Activated CD4-positive, alpha-beta T cell treated with anti-CD3 and anti-CD28 coated beads, Interleukin-2, amount 10 ng/mL, durations not matched to agents 24 days and 14 days (primary cell): ENCODE measurements at regions not wholly inside any gene's neighbourhood (a gene's known extent, or its start where the extent isn't known, plus 50 kb on each side); places are given as distances from the start of the nearest gene placed in this dataset.
"Not testable (repeated sequence)": the region's sequence is repeated elsewhere in the genome, so short reads cannot be mapped to it uniquely, and the experiment has no call there.

ENCODE experiments used
- DNase-seq: peaks from one replicate; pipeline ENCODE4 v3.0.0; 2022
- H3K27ac Mint-ChIP-seq: one replicate; pipeline ENCODE4 v1.8.0; 2022; ENCODE audit warnings: mild to moderate bottlenecking, mixed read lengths
- H3K27me3 Mint-ChIP-seq: one replicate; pipeline ENCODE4 v1.8.0; 2022; ENCODE audit warnings: mixed read lengths
- H3K36me3 Mint-ChIP-seq: one replicate; pipeline ENCODE4 v1.8.0; 2022; ENCODE audit warnings: low read depth, mild to moderate bottlenecking, mixed read lengths
- H3K4me1 Mint-ChIP-seq: one replicate; pipeline ENCODE4 v1.8.0; 2021; ENCODE audit warnings: mixed read lengths
- H3K4me3 Mint-ChIP-seq: one replicate; pipeline ENCODE4 v1.8.0; 2022; ENCODE audit warnings: mild to moderate bottlenecking, moderate library complexity, mixed read lengths
- H3K9me3 Mint-ChIP-seq: one replicate; pipeline ENCODE4 v1.8.0; 2021; ENCODE audit warnings: mixed read lengths
- intact Hi-C: fragments of 100-400 bp; cut with micrococcal nuclease; formaldehyde crosslinking; loops from one replicate; pipeline ENCODE4 v1.15.1; 2023

DNA sequence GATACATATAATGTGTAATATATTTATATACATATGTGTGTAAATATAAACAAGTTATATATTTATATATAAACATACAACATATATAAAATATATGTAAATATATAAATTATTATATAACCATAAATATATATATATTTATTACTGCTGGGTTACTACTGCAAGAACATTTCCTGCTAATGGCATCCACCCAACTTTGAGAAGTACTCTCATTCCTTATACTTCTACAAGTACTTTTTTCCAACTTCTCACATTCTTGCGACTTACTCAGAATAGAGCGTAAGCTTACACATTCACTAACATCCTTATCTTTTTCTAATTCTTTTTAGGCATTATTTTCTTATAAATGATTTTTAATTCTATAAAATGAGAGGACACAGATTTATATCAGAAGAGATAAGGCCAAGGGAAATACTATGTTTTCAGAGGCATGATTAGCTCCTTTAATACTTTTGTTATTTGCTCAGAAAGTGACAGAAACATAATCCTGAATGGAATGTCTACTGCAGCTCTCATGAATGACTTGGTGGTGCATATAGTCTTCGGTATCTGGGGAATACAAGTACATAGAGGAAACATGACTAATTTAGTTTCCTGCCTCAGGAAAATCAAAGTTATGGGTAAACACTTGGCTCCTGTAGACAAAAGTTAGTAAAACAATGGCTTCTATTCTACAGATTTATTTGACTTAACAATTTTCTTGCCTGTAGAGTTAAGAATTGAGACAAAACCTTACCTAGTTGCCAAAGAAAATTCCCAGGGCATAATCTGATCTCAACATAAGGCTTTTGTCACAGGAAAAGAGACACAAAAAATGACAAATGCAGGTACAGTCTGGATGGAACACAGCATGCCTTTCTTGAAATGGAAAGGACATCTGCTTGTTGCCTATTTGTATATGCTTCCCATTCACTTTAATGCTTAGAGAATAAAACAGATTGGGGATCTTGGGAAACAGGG, 453.9 kb downstream of the SQOR start:
- Mint-ChIP-seq H3K36me3 (no peaks in the 10 kb centered on the region), H3K27me3 (no peaks in the 10 kb centered on the region), H3K4me1 (no peaks in the 10 kb centered on the region), H3K4me3 (no peak overlapping the region), H3K27ac (no peak overlapping the region), H3K9me3 (no peaks in the 10 kb centered on the region)
- no peak for DNase-seq
- intact Hi-C loops = no loop called here

DNA sequence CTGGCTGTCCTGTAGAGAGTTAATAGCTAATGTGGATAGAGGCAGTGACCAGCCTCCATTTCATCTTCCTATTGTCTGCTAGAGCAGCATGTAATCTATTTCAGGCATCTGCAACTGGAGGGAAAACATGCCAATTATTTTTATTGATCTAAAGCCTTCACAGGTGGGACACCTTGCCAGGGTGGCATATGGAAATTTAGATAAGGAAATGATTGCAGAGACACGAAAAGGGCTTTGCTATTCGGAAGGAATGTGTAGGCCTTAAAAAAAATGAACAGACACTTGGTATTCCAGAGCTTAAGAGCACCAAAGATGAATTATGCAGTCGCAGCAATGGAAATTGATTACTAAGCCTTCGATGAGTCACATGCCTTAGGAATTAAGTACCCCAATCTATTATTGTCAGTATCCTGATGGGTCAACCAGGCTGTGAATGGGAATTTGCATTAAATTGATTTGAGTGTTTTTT, 454.7 kb downstream of the SQOR start:
- Mint-ChIP-seq H3K36me3 (no peaks in the 10 kb centered on the region), H3K4me1 (no peaks in the 10 kb centered on the region), H3K9me3 (no peaks in the 10 kb centered on the region), H3K27ac (no peak overlapping the region), H3K27me3 (no peaks in the 10 kb centered on the region), H3K4me3 (no peak overlapping the region)
- intact Hi-C loops = no loop called here
- no peak for DNase-seq

DNA sequence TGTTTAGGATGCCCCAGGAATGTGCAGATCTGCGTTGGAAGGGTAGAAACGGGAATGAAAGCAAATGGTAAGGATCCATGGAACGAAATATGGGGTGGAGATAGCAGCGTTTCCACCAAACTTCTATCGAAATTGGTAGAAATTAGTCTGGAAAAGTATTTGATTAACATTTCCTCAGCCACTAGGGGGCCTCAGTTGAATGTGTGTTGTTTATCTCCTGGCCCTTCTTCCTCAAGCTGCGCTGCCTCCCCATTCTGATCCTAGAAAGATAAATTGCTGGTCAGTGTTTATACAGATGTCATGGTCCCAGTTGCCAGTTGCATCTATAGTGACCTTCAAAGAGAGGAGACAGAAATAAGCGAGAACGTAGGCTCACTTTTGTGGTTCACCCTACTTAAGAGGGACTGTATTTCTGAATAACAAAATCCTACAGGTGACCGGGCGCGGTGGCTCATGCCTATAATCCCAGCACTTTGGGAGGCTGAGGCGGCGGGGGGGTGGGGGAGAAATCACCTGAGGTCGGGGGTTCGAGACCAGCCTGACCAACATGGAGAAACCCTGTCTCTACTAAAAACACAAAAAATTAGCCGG, 457.1 kb downstream of the SQOR start:
- Mint-ChIP-seq H3K4me3 (no peak overlapping the region), H3K9me3 (no peaks in the 10 kb centered on the region), H3K36me3 (no peaks in the 10 kb centered on the region), H3K4me1 (no peaks in the 10 kb centered on the region), H3K27me3 (no peaks in the 10 kb centered on the region), H3K27ac (no peak overlapping the region)
- peak; percentile 55 for DNase-seq
- intact Hi-C loops = no loop called here

DNA sequence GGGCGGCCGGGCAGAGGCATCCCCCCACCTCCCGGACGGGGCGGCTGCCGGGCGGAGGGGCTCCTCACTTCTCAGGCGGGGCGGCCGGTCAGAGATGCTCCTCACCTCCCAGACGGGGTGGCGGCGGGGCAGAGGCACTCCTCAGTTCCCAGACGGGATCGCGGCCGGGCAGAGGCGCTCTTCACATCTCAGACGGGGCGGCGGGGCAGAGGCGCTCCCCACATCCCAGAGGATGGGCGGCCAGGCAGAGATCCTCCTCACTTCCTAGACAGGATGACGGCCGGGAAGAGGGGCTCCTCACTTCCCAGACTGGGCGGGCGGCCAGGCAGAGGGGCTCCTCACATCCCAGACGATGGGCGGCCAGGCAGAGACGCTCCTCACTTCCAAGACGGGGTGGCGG, 463.2 kb downstream of the SQOR start:
- H3K36me3 Mint-ChIP-seq, H3K27me3 Mint-ChIP-seq, DNase-seq, H3K9me3 Mint-ChIP-seq, H3K27ac Mint-ChIP-seq, intact Hi-C loops, H3K4me3 Mint-ChIP-seq, H3K4me1 Mint-ChIP-seq: not testable (repeated sequence)

DNA sequence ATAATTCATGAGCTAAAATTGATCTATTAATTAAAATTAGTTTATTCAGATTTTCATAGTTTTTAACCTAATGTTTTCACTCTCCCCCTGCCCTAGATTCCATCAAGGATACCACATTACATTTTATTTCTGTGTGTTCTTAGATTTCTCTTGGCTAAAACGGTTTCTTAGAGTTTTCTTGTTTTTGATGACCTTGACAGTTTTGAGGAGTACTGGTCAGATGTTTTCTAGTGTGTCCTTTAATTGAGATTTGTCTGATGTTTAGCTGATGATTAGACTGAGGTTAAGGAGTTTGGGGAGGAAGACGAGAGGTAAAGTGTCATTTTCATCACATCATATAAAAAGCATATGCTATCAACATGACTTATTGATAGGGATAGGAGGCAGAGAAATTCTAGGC, 475.9 kb downstream of the SQOR start:
- Mint-ChIP-seq H3K4me1 (no peaks in the 10 kb centered on the region), H3K27me3 (no peaks in the 10 kb centered on the region), H3K36me3 (no peaks in the 10 kb centered on the region), H3K27ac (no peak overlapping the region), H3K9me3 (peaks cover 6% of the 10 kb centered on the region), H3K4me3 (no peak overlapping the region)
- intact Hi-C loops = no loop called here
- DNase-seq = no peak

DNA sequence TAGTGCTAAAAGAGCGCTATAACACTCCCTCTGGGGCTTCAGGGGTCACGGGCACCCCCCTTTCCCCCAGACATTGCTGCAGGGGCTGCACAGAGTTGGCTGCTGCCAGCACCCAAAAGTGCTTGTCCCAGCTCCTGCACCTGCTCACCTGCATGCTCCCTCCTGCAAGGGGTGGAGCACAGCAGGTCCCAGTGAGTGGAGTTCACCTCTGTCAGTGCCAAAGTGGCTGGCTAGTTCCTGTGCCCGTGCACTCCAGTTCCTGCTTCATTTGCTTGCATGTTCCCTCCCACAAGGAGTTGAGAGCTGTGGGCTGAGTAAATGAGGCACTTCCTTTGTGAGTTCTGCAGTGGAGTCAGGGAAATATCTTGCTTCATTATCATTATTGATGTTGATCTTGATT, 476.9 kb downstream of the SQOR start:
- intact Hi-C loops = no loop called here
- no peak overlapping the region for H3K27ac Mint-ChIP-seq
- H3K27me3 Mint-ChIP-seq = no peaks in the 10 kb centered on the region
- DNase-seq = no peak
- no peak overlapping the region for H3K4me3 Mint-ChIP-seq
- peaks cover 6% of the 10 kb centered on the region for H3K9me3 Mint-ChIP-seq
- no peaks in the 10 kb centered on the region for H3K4me1 Mint-ChIP-seq
- no peaks in the 10 kb centered on the region for H3K36me3 Mint-ChIP-seq

DNA sequence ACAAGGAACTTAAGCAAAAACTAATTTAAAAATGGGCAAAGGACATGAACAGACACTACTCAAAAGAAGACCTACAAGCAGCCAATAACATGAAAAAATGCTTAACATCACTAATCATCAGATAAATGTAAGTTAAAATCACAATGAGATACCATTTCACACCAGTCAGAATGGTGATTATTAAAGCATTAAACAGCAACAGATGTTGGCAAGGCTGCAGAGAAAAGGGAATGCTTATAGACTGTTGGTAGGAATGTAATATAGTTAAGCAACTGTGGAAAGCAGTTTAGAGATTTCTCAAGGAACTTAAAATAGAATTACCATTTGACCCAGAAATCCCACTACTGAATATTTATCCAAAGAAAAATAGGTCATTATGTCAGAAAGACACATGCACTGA, 482.2 kb downstream of the SQOR start:
- no peak for DNase-seq
- H3K9me3 Mint-ChIP-seq = peaks cover 6% of the 10 kb centered on the region
- intact Hi-C loops = no loop called here
- no peaks in the 10 kb centered on the region for H3K36me3 Mint-ChIP-seq
- H3K27ac Mint-ChIP-seq = no peak overlapping the region
- no peaks in the 10 kb centered on the region for H3K27me3 Mint-ChIP-seq
- no peak overlapping the region for H3K4me3 Mint-ChIP-seq
- H3K4me1 Mint-ChIP-seq = no peaks in the 10 kb centered on the region

DNA sequence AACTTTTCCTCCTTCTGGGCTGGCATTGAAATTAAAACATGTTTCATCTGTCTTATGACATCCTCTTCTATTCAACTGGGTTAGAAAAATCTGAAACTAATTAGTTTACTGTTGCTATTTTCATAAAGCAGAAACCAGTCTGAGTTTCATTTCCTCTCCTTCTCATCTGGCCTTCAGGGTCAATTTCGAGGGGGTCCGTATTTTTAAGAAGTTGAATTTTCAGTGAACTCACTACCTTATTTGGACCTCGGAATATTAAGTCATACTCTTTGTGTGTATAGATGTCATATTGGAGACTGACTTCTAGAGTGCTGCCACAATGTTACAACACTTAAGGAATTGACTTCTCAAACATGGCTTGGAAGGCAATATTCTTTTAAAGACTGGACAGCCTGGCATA, 485.9 kb downstream of the SQOR start:
- H3K4me3 Mint-ChIP-seq = no peak overlapping the region
- no peak for DNase-seq
- no peaks in the 10 kb centered on the region for H3K36me3 Mint-ChIP-seq
- peaks cover 7% of the 10 kb centered on the region for H3K9me3 Mint-ChIP-seq
- H3K4me1 Mint-ChIP-seq = no peaks in the 10 kb centered on the region
- no peaks in the 10 kb centered on the region for H3K27me3 Mint-ChIP-seq
- intact Hi-C loops = no loop called here
- no peak overlapping the region for H3K27ac Mint-ChIP-seq

DNA sequence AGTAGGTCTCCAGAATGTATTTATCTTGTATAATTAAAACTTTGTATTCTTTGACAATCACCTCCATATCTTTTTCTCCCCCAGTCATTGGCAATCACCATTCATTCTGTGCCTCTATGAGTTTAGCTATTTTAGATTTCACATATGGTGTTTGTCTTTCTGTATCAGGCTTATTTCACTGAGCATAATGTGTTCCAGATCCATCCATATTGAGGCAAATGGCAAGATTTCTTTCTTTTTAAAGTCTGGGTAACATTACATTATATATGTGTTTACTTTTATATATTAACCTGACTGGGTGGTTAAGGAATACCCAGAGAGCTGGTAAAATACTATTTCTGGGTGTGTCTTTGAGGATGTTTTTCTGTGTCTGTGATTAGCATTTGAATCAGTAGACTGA, 486.6 kb downstream of the SQOR start:
- Mint-ChIP-seq H3K9me3 (peaks cover 7% of the 10 kb centered on the region), H3K4me1 (no peaks in the 10 kb centered on the region), H3K36me3 (no peaks in the 10 kb centered on the region), H3K4me3 (no peak overlapping the region), H3K27me3 (no peaks in the 10 kb centered on the region), H3K27ac (no peak overlapping the region)
- intact Hi-C loops = no loop called here
- no peak for DNase-seq

DNA sequence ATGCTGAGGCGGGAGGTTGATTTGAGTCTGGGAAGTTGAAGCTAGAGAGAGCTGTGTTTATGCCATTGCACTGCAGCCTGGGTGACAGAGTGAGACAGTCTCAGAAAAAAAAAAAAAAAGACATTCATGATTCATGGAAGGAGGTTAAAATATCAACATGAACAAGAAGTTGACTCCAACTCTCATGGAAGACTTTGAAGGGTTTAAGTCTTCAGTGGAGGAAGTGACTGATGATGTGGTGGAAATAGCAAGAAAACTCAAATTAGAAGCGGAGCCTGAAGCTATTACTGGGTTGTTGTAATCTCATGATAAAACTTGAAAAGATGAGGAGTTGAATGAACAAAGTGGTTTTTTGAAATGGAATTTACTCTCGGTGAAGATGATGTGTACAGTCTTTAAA, 491.8 kb downstream of the SQOR start:
- no peak overlapping the region for H3K27ac Mint-ChIP-seq
- H3K4me3 Mint-ChIP-seq = no peak overlapping the region
- no peaks in the 10 kb centered on the region for H3K36me3 Mint-ChIP-seq

DNA sequence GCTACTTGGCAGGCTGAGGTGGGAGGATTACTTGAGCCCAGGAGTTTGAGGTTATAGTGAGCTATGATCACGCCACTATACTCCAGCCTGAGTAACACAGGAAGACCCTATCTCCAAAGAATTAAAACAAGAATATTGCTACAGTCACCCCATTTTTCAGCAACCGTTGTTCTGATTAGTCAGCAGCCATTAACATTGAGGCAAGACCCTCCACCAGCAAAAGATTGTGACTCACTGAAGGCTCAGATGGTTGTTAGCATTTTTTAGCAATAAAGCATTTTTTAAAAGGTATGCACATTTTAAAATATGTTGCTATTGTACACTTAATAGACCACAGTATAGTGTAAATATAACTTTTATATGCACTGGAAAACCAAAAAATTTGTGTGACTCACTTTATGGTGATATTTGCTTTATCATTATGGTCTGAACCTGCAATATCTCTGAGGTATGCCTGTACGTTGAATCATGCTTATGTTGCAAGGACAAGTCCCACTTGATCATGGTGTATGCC, 492.6 kb downstream of the SQOR start:
- no peak for DNase-seq
- Mint-ChIP-seq H3K27ac (no peak overlapping the region), H3K36me3 (no peaks in the 10 kb centered on the region), H3K4me1 (no peaks in the 10 kb centered on the region), H3K27me3 (no peaks in the 10 kb centered on the region), H3K9me3 (peaks cover 23% of the 10 kb centered on the region), H3K4me3 (no peak overlapping the region)
- intact Hi-C loops = no loop called here

More for the DNA sequence above, 491.8 kb downstream of the SQOR start:
- intact Hi-C loops = no loop called here
- DNase-seq = no peak
- Mint-ChIP-seq H3K4me1 (no peaks in the 10 kb centered on the region), H3K9me3 (peaks cover 19% of the 10 kb centered on the region), H3K27me3 (no peaks in the 10 kb centered on the region)

DNA sequence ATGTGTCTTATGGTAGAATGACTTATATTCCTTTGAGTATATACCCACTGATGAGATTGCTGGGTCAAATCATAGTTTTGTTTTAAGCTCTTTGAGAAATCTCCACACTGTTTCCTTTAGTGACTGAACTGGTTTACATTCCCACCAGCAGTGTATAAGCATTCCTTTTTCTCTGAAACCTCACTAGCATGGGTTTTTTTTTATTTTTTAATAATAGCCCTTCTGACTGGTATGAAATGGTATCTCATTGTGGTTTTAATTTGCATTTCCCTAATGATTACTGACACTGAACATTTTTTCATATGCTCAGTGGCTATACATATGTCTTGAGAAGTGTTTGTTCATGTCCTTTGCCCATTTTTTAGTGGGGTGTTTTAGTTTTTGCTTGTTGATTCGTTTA, 494.3 kb downstream of the SQOR start:
- Mint-ChIP-seq H3K36me3 (no peaks in the 10 kb centered on the region), H3K9me3 (peaks cover 19% of the 10 kb centered on the region), H3K27ac (no peak overlapping the region), H3K4me1 (no peaks in the 10 kb centered on the region), H3K4me3 (no peak overlapping the region), H3K27me3 (no peaks in the 10 kb centered on the region)
- intact Hi-C loops = no loop called here
- DNase-seq = no peak

DNA sequence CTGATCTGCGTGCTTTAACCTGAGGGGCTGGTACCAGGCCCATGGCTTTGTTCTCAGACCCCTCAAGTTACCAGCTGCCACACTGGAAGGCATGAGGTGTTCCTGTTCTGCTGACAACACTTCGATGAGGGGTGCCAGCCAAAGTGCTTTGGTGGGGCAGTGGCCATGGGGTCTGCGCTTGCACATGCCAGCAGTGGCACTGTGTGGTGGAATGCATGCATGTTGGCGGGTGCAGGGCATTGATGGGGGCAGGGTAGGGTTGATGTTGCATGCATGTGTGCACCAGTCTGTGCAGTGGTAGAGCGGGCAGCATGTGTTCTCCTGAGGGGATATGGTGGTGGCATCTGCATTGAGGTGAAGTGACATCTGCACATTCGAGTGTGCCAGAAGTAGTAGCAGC, 497.0 kb downstream of the SQOR start:
- Mint-ChIP-seq H3K9me3 (peaks cover 16% of the 10 kb centered on the region), H3K4me1 (no peaks in the 10 kb centered on the region), H3K27ac (no peak overlapping the region), H3K36me3 (no peaks in the 10 kb centered on the region), H3K4me3 (no peak overlapping the region), H3K27me3 (no peaks in the 10 kb centered on the region)
- no peak for DNase-seq
- intact Hi-C loops = no loop called here

DNA sequence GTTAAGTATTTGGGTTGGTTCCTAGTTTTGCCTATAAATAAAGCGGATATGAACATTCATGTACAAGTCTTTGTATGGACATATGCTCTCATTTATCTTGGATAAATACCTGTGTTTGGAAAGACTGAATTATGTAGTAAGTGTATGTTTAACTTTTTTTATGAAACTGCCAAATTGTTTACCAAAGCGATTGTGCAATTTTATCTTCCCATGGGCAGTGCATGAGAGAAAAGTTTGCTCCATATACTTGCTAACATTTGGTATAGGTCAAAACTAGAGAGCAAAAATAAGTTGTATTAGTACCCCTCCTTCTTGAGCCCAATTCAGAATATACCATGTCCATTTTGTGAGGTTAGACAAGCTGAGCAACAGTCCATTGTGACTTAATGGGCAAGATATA, 502.6 kb downstream of the SQOR start:
- intact Hi-C loops = no loop called here

More for the DNA sequence above, 502.6 kb downstream of the SQOR start:
- Mint-ChIP-seq H3K9me3 (peaks cover 4% of the 10 kb centered on the region), H3K4me3 (no peak overlapping the region), H3K36me3 (no peaks in the 10 kb centered on the region), H3K27ac (no peak overlapping the region), H3K4me1 (no peaks in the 10 kb centered on the region), H3K27me3 (no peaks in the 10 kb centered on the region)
- DNase-seq = no peak
